ENCODE measurements at regions not wholly inside any gene's neighbourhood (a gene's known extent, or its start where the extent isn't known, plus 50 kb on each side); places are given as distances from the start of the nearest gene placed in this dataset.

GRCh38 chr10:128302808-128303207 lies 176.6 kb upstream of the MKI67 start:
- no peak for TF ChIP-seq CTCF (IDR thresholded peaks at IDR 0.05; ENCODE audit: insufficient read depth, low read length, missing control alignments)
- CTCF ChIA-PET: no interaction called here
- no peak for DNase-seq (ENCODE audit: low read depth, low spot score)
- H3K4me3 ChIP-seq (ENCODE audit: low read depth, low read length): no peak overlapping the region
- POLR2A ChIA-PET: no interaction called here

- H3K4me3 ChIP-seq (ENCODE audit: low read depth, low read length): no peak overlapping the region
- ChIA-PET POLR2A (no interaction called here), CTCF (no interaction called here)
- TF ChIP-seq CTCF (IDR thresholded peaks at IDR 0.05; ENCODE audit: insufficient read depth, low read length, missing control alignments): no peak
- DNase-seq (ENCODE audit: low read depth, low spot score): no peak
Observed at GRCh38 chr10:128304271-128304670, 178.0 kb upstream of the MKI67 start.

- no peak for TF ChIP-seq CTCF (IDR thresholded peaks at IDR 0.05; ENCODE audit: insufficient read depth, low read length, missing control alignments)
- CTCF ChIA-PET: no interaction called here
- POLR2A ChIA-PET: no interaction called here
Observed at GRCh38 chr10:128305601-128306345, 179.6 kb upstream of the MKI67 start.

GRCh38 chr10:128306535-128306934 lies 180.3 kb upstream of the MKI67 start:
- POLR2A ChIA-PET: no interaction called here
- CTCF ChIA-PET: no interaction called here
- no peak for DNase-seq (ENCODE audit: low read depth, low spot score)
- no peak overlapping the region for H3K4me3 ChIP-seq (ENCODE audit: low read depth, low read length)
- TF ChIP-seq CTCF (IDR thresholded peaks at IDR 0.05; ENCODE audit: insufficient read depth, low read length, missing control alignments): no peak

More at GRCh38 chr10:128305601-128306345, 179.6 kb upstream of the MKI67 start:
- DNase-seq (ENCODE audit: low read depth, low spot score): no peak
- no peak overlapping the region for H3K4me3 ChIP-seq (ENCODE audit: low read depth, low read length)

GRCh38 chr10:128306966-128307365 lies 180.7 kb upstream of the MKI67 start:
- no peak overlapping the region for H3K4me3 ChIP-seq (ENCODE audit: low read depth, low read length)
- ChIA-PET CTCF (no interaction called here), POLR2A (no interaction called here)
- DNase-seq (ENCODE audit: low read depth, low spot score): no peak
- no peak for TF ChIP-seq CTCF (IDR thresholded peaks at IDR 0.05; ENCODE audit: insufficient read depth, low read length, missing control alignments)

- no peak for DNase-seq (ENCODE audit: low read depth, low spot score)
- CTCF ChIA-PET: no interaction called here
- POLR2A ChIA-PET: no interaction called here
Observed at GRCh38 chr10:128307820-128308219, 181.6 kb upstream of the MKI67 start.

More at GRCh38 chr10:128307820-128308219, 181.6 kb upstream of the MKI67 start:
- TF ChIP-seq CTCF (IDR thresholded peaks at IDR 0.05; ENCODE audit: insufficient read depth, low read length, missing control alignments): no peak
- H3K4me3 ChIP-seq (ENCODE audit: low read depth, low read length): no peak overlapping the region
